IgD-negative memory B cell (primary cell): ENCODE measurements at regions not wholly inside any gene's neighbourhood (a gene's known extent, or its start where the extent isn't known, plus 50 kb on each side); places are given as distances from the start of the nearest gene placed in this dataset.

Experiments
- H3K27ac Mint-ChIP-seq, 3 donors: one replicate each; pipeline ENCODE4 v1.8.0; 2020 to 2022; ENCODE audit warnings: mild to moderate bottlenecking in 3 of 3, mixed read lengths in 3 of 3, moderate library complexity in 1 of 3
- H3K27me3 Mint-ChIP-seq: one replicate; pipeline ENCODE4 v1.8.0; 2021; ENCODE audit warnings: mixed read lengths
- H3K36me3 Mint-ChIP-seq: one replicate; pipeline ENCODE4 v1.8.0; 2020; ENCODE audit warnings: mild to moderate bottlenecking, mixed read lengths
- H3K4me1 Mint-ChIP-seq, 3 donors: one replicate each; pipeline ENCODE4 v1.8.0; 2020 to 2022; ENCODE audit warnings: mixed read lengths in 3 of 3, mild to moderate bottlenecking in 1 of 3
- H3K4me3 Mint-ChIP-seq, 4 donors: one replicate each; pipeline ENCODE4 v1.8.0; 2020 to 2022; ENCODE audit warnings: mild to moderate bottlenecking in 4 of 4, mixed read lengths in 4 of 4, moderate library complexity in 3 of 4
- H3K9me3 Mint-ChIP-seq, 3 donors: one replicate each; pipeline ENCODE4 v1.8.0; 2020 to 2021; ENCODE audit warnings: mixed read lengths in 3 of 3, mild to moderate bottlenecking in 1 of 3

DNA sequence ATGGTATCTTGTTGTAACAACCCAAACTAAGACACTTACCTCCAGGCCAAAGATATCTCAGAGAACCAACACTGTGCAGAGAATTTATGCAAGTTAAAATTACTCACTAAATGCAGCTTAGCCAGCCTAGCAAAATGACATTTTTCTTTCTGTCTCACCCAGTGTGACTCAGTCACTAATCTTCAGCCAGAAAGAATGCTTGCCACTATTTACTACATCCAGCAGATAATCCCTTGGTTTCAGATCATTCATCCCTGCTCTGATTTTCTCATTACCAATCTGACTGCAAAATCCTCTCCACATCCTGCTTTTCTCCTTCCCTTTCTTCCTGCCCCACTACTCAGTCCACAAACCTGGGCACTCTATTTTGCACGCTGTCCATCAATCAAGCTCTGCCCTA is 93.5 kb upstream of the NEBL start:
- H3K36me3 Mint-ChIP-seq: no peaks in the 10 kb centered on the region
- H3K27me3 Mint-ChIP-seq: peaks cover 4% of the 10 kb centered on the region
- H3K4me3 Mint-ChIP-seq: no peak overlapping the region
- H3K9me3 Mint-ChIP-seq: peaks cover 0 to 5% (median 0%) of the 10 kb centered on the region in 3 donors
- no peak overlapping the region for H3K27ac Mint-ChIP-seq
- H3K4me1 Mint-ChIP-seq: no peaks in the 10 kb centered on the region

DNA sequence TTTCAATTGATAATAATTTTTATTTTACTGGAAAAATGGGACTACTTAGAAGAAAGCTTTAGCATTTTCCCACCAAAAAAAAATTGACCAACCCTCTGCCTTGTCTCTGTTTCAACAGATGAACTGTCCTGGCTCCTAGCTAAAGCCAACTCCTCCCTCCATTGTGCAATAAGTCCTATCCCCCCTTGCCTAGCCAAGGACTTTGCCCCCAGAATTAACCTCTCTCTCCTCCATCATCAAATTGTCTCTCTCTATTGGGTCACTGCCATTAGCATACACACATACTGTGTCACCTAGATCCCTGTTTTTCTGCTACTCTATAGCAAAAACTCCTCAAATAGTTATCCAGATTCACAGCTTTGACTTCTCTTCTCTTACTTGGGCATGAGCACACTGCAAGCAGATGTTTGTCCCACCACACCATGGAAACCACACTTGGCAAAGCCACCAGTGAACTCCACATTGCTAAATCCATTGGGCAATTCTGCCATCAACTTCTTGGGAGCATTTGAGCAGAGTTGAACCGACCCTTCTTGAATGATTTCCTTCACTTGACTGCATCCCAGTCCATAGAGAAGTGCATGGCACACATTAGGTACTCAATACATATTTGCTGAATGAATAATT is 91.4 kb upstream of the NEBL start:
- H3K9me3 Mint-ChIP-seq: peaks cover 0 to 5% (median 0%) of the 10 kb centered on the region in 3 donors

DNA sequence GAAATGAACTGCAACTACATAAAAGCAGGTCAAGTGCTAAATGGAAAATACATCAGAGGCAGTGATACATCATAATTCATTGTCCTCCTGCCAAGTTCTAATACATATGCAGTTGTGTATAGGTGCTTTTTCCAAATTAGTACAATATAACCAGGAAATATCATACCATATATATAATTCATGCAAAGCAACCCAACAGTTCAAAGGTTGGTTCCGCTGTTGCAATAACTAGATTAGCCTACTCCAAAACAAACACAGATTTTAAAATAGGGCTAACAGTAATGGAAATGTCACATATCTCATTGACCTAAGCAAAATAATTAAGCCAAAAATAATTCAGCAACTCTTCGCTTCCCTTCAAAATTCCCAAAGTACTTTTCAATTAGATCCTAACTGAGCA is 88.9 kb upstream of the NEBL start:
- H3K9me3 Mint-ChIP-seq: peaks cover 0 to 4% (median 0%) of the 10 kb centered on the region in 3 donors
- H3K27me3 Mint-ChIP-seq: peaks cover 4% of the 10 kb centered on the region
- H3K36me3 Mint-ChIP-seq: no peaks in the 10 kb centered on the region
- H3K4me1 Mint-ChIP-seq: no peaks in the 10 kb centered on the region
- H3K27ac Mint-ChIP-seq: no peak overlapping the region
- no peak overlapping the region for H3K4me3 Mint-ChIP-seq

More for the DNA sequence above, 91.4 kb upstream of the NEBL start:
- Mint-ChIP-seq H3K27me3 (peaks cover 4% of the 10 kb centered on the region), H3K4me3 (no peak overlapping the region), H3K36me3 (no peaks in the 10 kb centered on the region), H3K27ac (no peak overlapping the region), H3K4me1 (no peaks in the 10 kb centered on the region)

GRCh38 chr10:20984662-20985061 is 87.6 kb upstream of the NEBL start:
- Mint-ChIP-seq H3K4me3 (no peak overlapping the region), H3K27ac (no peak overlapping the region), H3K27me3 (peaks cover 6% of the 10 kb centered on the region), H3K4me1 (no peaks in the 10 kb centered on the region), H3K36me3 (peaks cover 2% of the 10 kb centered on the region), H3K9me3 (peaks cover 0 to 4% (median 0%) of the 10 kb centered on the region in 3 donors)

- H3K27me3 Mint-ChIP-seq: peaks cover 2% of the 10 kb centered on the region
- H3K4me1 Mint-ChIP-seq: peaks cover 0 to 4% (median 0%) of the 10 kb centered on the region in 3 donors
- H3K36me3 Mint-ChIP-seq: peaks cover 2% of the 10 kb centered on the region
- no peak overlapping the region for H3K27ac Mint-ChIP-seq
- no peak overlapping the region for H3K4me3 Mint-ChIP-seq
- peaks cover 0 to 2% (median 0%) of the 10 kb centered on the region in 3 donors for H3K9me3 Mint-ChIP-seq
Observed at GRCh38 chr10:20981419-20981953, 84.4 kb upstream of the NEBL start.

- Mint-ChIP-seq H3K4me1 (peaks cover 0 to 5% (median 0%) of the 10 kb centered on the region in 3 donors), H3K36me3 (peaks cover 2% of the 10 kb centered on the region), H3K9me3 (peaks cover 0 to 4% (median 2%) of the 10 kb centered on the region in 3 donors), H3K27me3 (peaks cover 9% of the 10 kb centered on the region), H3K4me3 (no peak overlapping the region), H3K27ac (peak overlapping the region in 1 of 3 donors; percentile 57)
Observed at GRCh38 chr10:20978617-20979016, 81.5 kb upstream of the NEBL start.

GRCh38 chr10:20977300-20977699 is 80.2 kb upstream of the NEBL start:
- Mint-ChIP-seq H3K36me3 (peaks cover 2% of the 10 kb centered on the region), H3K27me3 (peaks cover 13% of the 10 kb centered on the region), H3K9me3 (peaks cover 0 to 4% (median 2%) of the 10 kb centered on the region in 3 donors), H3K4me1 (peaks cover 0 to 9% (median 0%) of the 10 kb centered on the region in 3 donors), H3K27ac (no peak overlapping the region), H3K4me3 (no peak overlapping the region)

DNA sequence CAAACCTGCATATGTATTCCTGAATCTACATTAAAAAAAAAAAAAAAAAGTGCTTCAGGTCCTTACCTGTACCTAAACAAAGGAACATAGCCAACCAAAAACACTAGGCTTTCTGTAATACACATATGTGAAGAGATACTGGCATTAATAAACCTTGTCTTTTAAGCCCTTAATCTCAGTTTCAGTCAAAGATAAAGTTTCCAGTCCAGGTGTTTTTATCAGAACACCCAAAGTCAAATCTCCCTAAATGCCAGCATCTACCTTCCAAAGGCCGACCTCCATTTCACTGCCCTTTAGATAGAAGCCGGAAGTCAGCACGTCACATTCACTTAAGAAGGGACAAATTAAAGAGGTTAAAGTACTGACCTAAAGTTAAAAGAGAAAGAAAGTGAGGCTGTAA is 79.8 kb upstream of the NEBL start:
- Mint-ChIP-seq H3K27ac (no peak overlapping the region), H3K27me3 (peaks cover 13% of the 10 kb centered on the region), H3K9me3 (peaks cover 0 to 4% (median 2%) of the 10 kb centered on the region in 3 donors), H3K36me3 (peaks cover 4% of the 10 kb centered on the region), H3K4me1 (peaks cover 2 to 9% (median 2%) of the 10 kb centered on the region in 3 donors), H3K4me3 (no peak overlapping the region)

DNA sequence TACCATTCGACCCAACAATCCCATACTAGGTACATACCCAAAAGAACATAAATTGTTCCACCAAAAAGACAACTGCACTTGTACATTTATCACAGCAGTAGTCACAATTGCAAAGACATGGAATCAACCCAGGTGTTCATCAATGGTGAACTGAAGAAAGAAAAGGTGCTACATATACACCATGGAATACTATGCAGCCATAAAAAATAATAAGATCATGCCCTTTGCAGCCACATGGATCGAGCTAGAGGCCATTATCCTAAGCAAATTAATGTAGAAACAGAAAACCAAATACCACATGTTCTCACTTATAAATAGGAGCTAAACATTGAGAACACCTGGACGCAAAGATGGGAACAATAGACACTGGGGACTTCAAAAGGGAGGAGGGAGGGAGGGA is 79.3 kb upstream of the NEBL start:
- H3K4me1 Mint-ChIP-seq: peaks cover 2 to 9% (median 2%) of the 10 kb centered on the region in 3 donors
- H3K27me3 Mint-ChIP-seq: peaks cover 13% of the 10 kb centered on the region
- no peak overlapping the region for H3K4me3 Mint-ChIP-seq
- peaks cover 4% of the 10 kb centered on the region for H3K36me3 Mint-ChIP-seq
- H3K27ac Mint-ChIP-seq: no peak overlapping the region
- peaks cover 0 to 4% (median 0%) of the 10 kb centered on the region in 3 donors for H3K9me3 Mint-ChIP-seq

DNA sequence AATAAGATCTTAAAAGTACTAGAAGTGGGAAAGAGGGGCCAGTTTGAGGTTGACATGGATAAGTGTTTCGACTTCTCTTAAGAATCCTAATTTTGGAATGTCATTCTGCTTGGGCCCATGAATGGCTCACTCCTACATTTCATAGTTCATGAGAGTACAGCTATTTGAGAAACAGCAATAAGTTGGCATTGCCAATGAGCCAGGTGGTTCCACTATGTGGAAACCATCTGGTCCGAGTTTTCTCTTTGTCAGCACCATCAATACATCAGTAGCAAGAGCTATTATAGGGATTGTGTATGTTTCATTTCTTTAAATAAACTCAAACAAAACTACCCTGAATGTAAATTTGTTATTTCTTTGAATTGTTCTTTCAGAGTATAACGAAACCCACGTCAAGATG is 78.1 kb upstream of the NEBL start:
- Mint-ChIP-seq H3K27ac (no peak overlapping the region), H3K4me3 (no peak overlapping the region), H3K36me3 (peaks cover 4% of the 10 kb centered on the region), H3K9me3 (peaks cover 0 to 4% (median 0%) of the 10 kb centered on the region in 3 donors), H3K27me3 (peaks cover 13% of the 10 kb centered on the region), H3K4me1 (peaks cover 7 to 15% (median 8%) of the 10 kb centered on the region in 3 donors)

- peaks cover 0 to 4% (median 0%) of the 10 kb centered on the region in 3 donors for H3K9me3 Mint-ChIP-seq
- H3K27me3 Mint-ChIP-seq: peaks cover 13% of the 10 kb centered on the region
- H3K27ac Mint-ChIP-seq: no peak overlapping the region
- H3K4me3 Mint-ChIP-seq: no peak overlapping the region
- peaks cover 4% of the 10 kb centered on the region for H3K36me3 Mint-ChIP-seq
- H3K4me1 Mint-ChIP-seq: peaks cover 7 to 15% (median 8%) of the 10 kb centered on the region in 3 donors
Observed at GRCh38 chr10:20972925-20973324, 75.8 kb upstream of the NEBL start.

DNA sequence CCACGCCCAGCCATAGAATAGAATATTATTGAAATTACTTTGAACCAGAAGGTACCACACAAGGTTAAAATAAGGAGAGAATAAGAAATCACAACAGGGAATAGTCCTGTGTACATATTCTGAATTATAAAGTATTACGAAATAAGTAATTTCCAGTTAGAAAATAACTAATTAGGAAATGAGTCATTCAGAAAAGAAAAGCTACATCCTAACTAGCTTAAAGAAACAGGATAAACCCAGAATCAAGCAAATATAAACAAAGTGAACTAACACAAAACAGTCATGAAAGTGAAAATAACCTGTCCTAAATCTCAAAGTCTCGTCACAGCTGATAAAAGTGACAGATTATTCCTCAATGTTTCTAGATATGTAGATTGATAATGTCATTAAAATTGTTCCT is 74.8 kb upstream of the NEBL start:
- H3K27me3 Mint-ChIP-seq: peaks cover 13% of the 10 kb centered on the region
- H3K27ac Mint-ChIP-seq: peak overlapping the region in 2 of 3 donors; percentile 57 to 63
- peaks cover 4% of the 10 kb centered on the region for H3K36me3 Mint-ChIP-seq
- peaks cover 0 to 4% (median 3%) of the 10 kb centered on the region in 3 donors for H3K9me3 Mint-ChIP-seq
- H3K4me1 Mint-ChIP-seq: peaks cover 7 to 10% (median 8%) of the 10 kb centered on the region in 3 donors
- H3K4me3 Mint-ChIP-seq: peak overlapping the region in 2 of 4 donors; percentile 24 to 63

GRCh38 chr10:20970708-20971107 is 73.6 kb upstream of the NEBL start:
- Mint-ChIP-seq H3K9me3 (peaks cover 0 to 4% (median 3%) of the 10 kb centered on the region in 3 donors), H3K36me3 (peaks cover 4% of the 10 kb centered on the region), H3K27ac (peak overlapping the region in 2 of 3 donors; percentile 6 to 13), H3K4me1 (peaks cover 7 to 10% (median 8%) of the 10 kb centered on the region in 3 donors), H3K4me3 (peak overlapping the region in 3 of 4 donors; percentile 2 to 96 (median 84)), H3K27me3 (peaks cover 10% of the 10 kb centered on the region)

- peaks cover 4% of the 10 kb centered on the region for H3K36me3 Mint-ChIP-seq
- peaks cover 7 to 10% (median 8%) of the 10 kb centered on the region in 3 donors for H3K4me1 Mint-ChIP-seq
- peak overlapping the region in 1 of 3 donors; percentile 31 for H3K27ac Mint-ChIP-seq
- peaks cover 7% of the 10 kb centered on the region for H3K27me3 Mint-ChIP-seq
- peak overlapping the region in 1 of 4 donors; percentile 96 for H3K4me3 Mint-ChIP-seq
- peaks cover 0 to 4% (median under 1%) of the 10 kb centered on the region in 3 donors for H3K9me3 Mint-ChIP-seq
Observed at GRCh38 chr10:20970044-20970443, 72.9 kb upstream of the NEBL start.

DNA sequence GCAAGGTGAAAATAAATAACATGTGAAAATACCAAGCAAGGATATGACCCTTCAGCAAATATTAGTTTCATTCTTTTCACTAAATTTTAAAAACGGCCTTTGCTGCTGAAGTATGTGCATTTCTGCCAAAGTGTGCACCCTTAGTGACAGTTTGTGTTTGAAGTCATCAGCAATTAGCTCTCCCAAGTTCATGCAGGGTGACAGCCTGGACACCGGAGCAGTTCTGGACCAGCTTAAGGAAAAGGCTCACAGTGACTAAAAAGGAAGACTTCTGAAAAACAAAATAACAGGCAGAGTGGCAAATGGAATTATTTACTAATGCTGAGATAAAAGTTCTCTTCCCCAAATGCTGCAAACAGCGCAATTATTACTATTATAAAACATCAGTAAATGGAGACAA is 69.3 kb upstream of the NEBL start:
- H3K4me1 Mint-ChIP-seq: peaks cover 5 to 6% (median 5%) of the 10 kb centered on the region in 3 donors
- peaks cover 2% of the 10 kb centered on the region for H3K36me3 Mint-ChIP-seq
- no peak overlapping the region for H3K4me3 Mint-ChIP-seq
- H3K9me3 Mint-ChIP-seq: peaks cover 0 to 10% (median 3%) of the 10 kb centered on the region in 3 donors
- peak overlapping the region in 1 of 3 donors; percentile 11 for H3K27ac Mint-ChIP-seq
- peaks cover 5% of the 10 kb centered on the region for H3K27me3 Mint-ChIP-seq
